OCI-LY7 (cell line): ENCODE measurements at regions not wholly inside any gene's neighbourhood (a gene's known extent, or its start where the extent isn't known, plus 50 kb on each side); places are given as distances from the start of the nearest gene placed in this dataset.

Source experiments
- BruUV-seq: library from RNA; stranded (reverse); fragments of 400-500 nt; replicated peaks from 2 replicates; lab custom pipeline; 2021; lab: Mats Ljungman, UMichigan
- CTCF ChIA-PET: fragments of 300-600 bp; sonication (Branson Sonifier 250); formaldehyde crosslinking; loops from one replicate; lab custom pipeline; 2022; ENCODE audit warnings: antibody characterized with exemption; ENCODE audit not compliant: unreplicated experiment; lab: Charles Lee
- POLR2A ChIA-PET: fragments of 300-600 bp; sonication (Branson Sonifier 250); formaldehyde crosslinking; loops from one replicate; lab custom pipeline; 2022; ENCODE audit warnings: antibody characterized with exemption; lab: Charles Lee
- DNase-seq: peaks from one replicate; pipeline ENCODE4 v3.0.0-alpha.2; 2015; ENCODE audit warnings: low spot score
- H2AFZ ChIP-seq: fragments of 200-600 bp; sonication (generic), shearing (Covaris generic); 2 replicates; pipeline ENCODE4 v1.6.1; 2014; ENCODE audit warnings: mild to moderate bottlenecking, antibody characterized with exemption, low read length, moderate library complexity
- H3K27ac ChIP-seq: fragments of 200-600 bp; sonication (generic); 2 replicates; pipeline ENCODE4 v1.5.1; 2014; ENCODE audit warnings: mixed run types, low read depth, mild to moderate bottlenecking, moderate library complexity, low read length, inconsistent platforms; ENCODE audit not compliant: poor library complexity, severe bottlenecking
- H3K36me3 ChIP-seq: fragments of 200-600 bp; sonication (generic); 2 replicates; pipeline ENCODE4 v1.6.1; 2014; ENCODE audit warnings: mild to moderate bottlenecking, antibody characterized with exemption, low read length, moderate library complexity, mixed read lengths; ENCODE audit not compliant: insufficient read depth
- H3K4me1 ChIP-seq: fragments of 200-600 bp; sonication (generic); 2 replicates; pipeline ENCODE4 v1.5.1; 2014; ENCODE audit warnings: mild to moderate bottlenecking, low read length; ENCODE audit not compliant: insufficient read depth, poor library complexity, severe bottlenecking
- H3K4me2 ChIP-seq: fragments of 200-600 bp; sonication (generic); 2 replicates; pipeline ENCODE4 v1.6.1; 2014; ENCODE audit warnings: mild to moderate bottlenecking, low read length
- H3K4me3 ChIP-seq: fragments of 200-600 bp; sonication (generic); 2 replicates; pipeline ENCODE4 v1.5.1; 2014; ENCODE audit warnings: mild to moderate bottlenecking, low read depth, low read length; ENCODE audit not compliant: poor library complexity, severe bottlenecking
- H3K79me2 ChIP-seq: fragments of 200-600 bp; sonication (generic); 2 replicates; pipeline ENCODE4 v1.6.1; 2016; ENCODE audit warnings: low read depth, mild to moderate bottlenecking, low read length, moderate library complexity, mixed read lengths; ENCODE audit not compliant: insufficient read depth
- H3K9me2 ChIP-seq: fragments of 200-600 bp; sonication (generic); 2 replicates; pipeline ENCODE4 v1.6.1; 2016; ENCODE audit warnings: mild to moderate bottlenecking, low read length, mixed read lengths; ENCODE audit not compliant: insufficient read depth
- H3K9me3 ChIP-seq: fragments of 200-600 bp; sonication (generic); 2 replicates; pipeline ENCODE4 v1.6.1; 2014; ENCODE audit warnings: mild to moderate bottlenecking, mixed run types, low read length, mixed read lengths
- H4K20me1 ChIP-seq: fragments of 200-600 bp; sonication (generic); 2 replicates; pipeline ENCODE4 v1.6.1; 2014; ENCODE audit warnings: mild to moderate bottlenecking, antibody characterized with exemption, low read length, moderate library complexity, mixed read lengths; ENCODE audit not compliant: insufficient read depth
- EZH2phosphoT487 ChIP-seq: fragments of 200-600 bp; sonication (generic); IDR thresholded peaks from 2 replicates; pipeline ENCODE4 v1.6.1; 2018; ENCODE audit warnings: low read depth, borderline replicate concordance, mild to moderate bottlenecking, mixed run types, antibody characterized with exemption, low read length, moderate library complexity, mixed read lengths
- intact Hi-C: fragments of 100-400 bp; cut with micrococcal nuclease; formaldehyde crosslinking; loops from one replicate; pipeline ENCODE4 v1.10.0; 2022; ENCODE audit not compliant: unreplicated experiment
- TF ChIP-seq, protein P1 (sequence below): fragments of 200-600 bp; sonication (generic); conservative IDR thresholded peaks from 2 replicates; pipeline ENCODE4 v1.5.1; 2014; ENCODE audit warnings: mild to moderate bottlenecking, antibody characterized with exemption, low read length, moderate library complexity, mixed read lengths

DNA sequence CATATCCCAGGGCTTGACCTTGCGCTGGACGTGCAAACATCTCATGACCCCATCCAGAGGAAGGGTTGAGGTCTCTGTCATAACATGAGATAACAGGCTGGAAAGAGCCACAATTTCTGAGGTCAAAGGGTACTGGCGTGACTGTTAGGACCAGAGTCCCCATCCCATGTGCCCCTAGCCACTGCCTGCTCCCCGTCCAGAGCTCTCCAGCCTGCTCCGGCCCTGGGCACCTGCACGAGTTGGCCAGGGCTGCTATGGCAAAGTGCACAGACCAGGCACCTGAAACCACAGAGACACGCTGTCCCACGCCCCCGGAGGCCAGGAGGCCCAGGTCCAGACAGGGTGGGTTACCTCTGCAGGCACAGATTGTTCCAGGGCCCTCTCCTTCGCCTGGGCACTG lies 58.9 kb downstream of the SHANK2 start:
- no peak overlapping the region for H2AFZ ChIP-seq
- BruUV-seq = no TSS peak
- ChIA-PET CTCF (no interaction called here), POLR2A (no interaction called here)
- intact Hi-C loops = no loop called here
- no peaks in the 10 kb centered on the region for H3K79me2 ChIP-seq
- H3K36me3 ChIP-seq = no peaks in the 10 kb centered on the region
- H3K4me3 ChIP-seq = no peak overlapping the region
- TF ChIP-seq, protein P1, sequence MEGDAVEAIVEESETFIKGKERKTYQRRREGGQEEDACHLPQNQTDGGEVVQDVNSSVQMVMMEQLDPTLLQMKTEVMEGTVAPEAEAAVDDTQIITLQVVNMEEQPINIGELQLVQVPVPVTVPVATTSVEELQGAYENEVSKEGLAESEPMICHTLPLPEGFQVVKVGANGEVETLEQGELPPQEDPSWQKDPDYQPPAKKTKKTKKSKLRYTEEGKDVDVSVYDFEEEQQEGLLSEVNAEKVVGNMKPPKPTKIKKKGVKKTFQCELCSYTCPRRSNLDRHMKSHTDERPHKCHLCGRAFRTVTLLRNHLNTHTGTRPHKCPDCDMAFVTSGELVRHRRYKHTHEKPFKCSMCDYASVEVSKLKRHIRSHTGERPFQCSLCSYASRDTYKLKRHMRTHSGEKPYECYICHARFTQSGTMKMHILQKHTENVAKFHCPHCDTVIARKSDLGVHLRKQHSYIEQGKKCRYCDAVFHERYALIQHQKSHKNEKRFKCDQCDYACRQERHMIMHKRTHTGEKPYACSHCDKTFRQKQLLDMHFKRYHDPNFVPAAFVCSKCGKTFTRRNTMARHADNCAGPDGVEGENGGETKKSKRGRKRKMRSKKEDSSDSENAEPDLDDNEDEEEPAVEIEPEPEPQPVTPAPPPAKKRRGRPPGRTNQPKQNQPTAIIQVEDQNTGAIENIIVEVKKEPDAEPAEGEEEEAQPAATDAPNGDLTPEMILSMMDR = no peak
- no peak for TF ChIP-seq EZH2phosphoT487
- H3K27ac ChIP-seq = no peak overlapping the region
- H3K4me1 ChIP-seq = no peaks in the 10 kb centered on the region
- H3K4me2 ChIP-seq = no peak overlapping the region
- no peaks in the 10 kb centered on the region for H4K20me1 ChIP-seq
- H3K9me3 ChIP-seq = no peaks in the 10 kb centered on the region
- no peak for DNase-seq
- no peaks in the 10 kb centered on the region for H3K9me2 ChIP-seq

GRCh38 chr11:71192629-71193028 lies 59.7 kb downstream of the SHANK2 start:
- H3K36me3 ChIP-seq = no peaks in the 10 kb centered on the region
- TF ChIP-seq, protein P1 = no peak
- TF ChIP-seq EZH2phosphoT487 = no peak
- no peaks in the 10 kb centered on the region for H3K9me2 ChIP-seq
- ChIA-PET POLR2A (no interaction called here), CTCF (no interaction called here)
- H3K4me1 ChIP-seq = no peaks in the 10 kb centered on the region
- BruUV-seq = no TSS peak
- no peak overlapping the region for H3K4me2 ChIP-seq
- H3K79me2 ChIP-seq = no peaks in the 10 kb centered on the region
- no peak for DNase-seq
- H3K9me3 ChIP-seq = no peaks in the 10 kb centered on the region
- intact Hi-C loops = no loop called here
- H4K20me1 ChIP-seq = no peaks in the 10 kb centered on the region
- no peak overlapping the region for H3K4me3 ChIP-seq
- H2AFZ ChIP-seq = no peak overlapping the region
- no peak overlapping the region for H3K27ac ChIP-seq

GRCh38 chr11:71191201-71191600 lies 61.2 kb downstream of the SHANK2 start:
- Histone ChIP-seq H3K79me2 (no peaks in the 10 kb centered on the region), H3K4me1 (no peaks in the 10 kb centered on the region), H3K36me3 (no peaks in the 10 kb centered on the region), H4K20me1 (no peaks in the 10 kb centered on the region), H3K9me2 (no peaks in the 10 kb centered on the region), H2AFZ (no peak overlapping the region), H3K4me2 (no peak overlapping the region), H3K27ac (no peak overlapping the region), H3K9me3 (no peaks in the 10 kb centered on the region), H3K4me3 (no peak overlapping the region)
- BruUV-seq = no TSS peak
- TF ChIP-seq, protein P1 = no peak
- TF ChIP-seq EZH2phosphoT487 = no peak
- POLR2A ChIA-PET = interaction anchor here (0.6 kb wide), 1 partner anchor 70 kb away, joined by 4 read pairs; no protein-coding TSS in a partner anchor
- intact Hi-C loops = no loop called here
- CTCF ChIA-PET = no interaction called here
- DNase-seq = no peak
